GM23248 (cell line): ENCODE measurements at regions not wholly inside any gene's neighbourhood (a gene's known extent, or its start where the extent isn't known, plus 50 kb on each side); places are given as distances from the start of the nearest gene placed in this dataset.

Experiments used
- EZH2 ChIP-seq: fragments of 200-600 bp; sonication (generic); IDR thresholded peaks from 2 replicates; pipeline ENCODE4 v1.6.1; 2018; ENCODE audit warnings: antibody characterized with exemption, mild to moderate bottlenecking; ENCODE audit not compliant: insufficient read depth, poor library complexity, severe bottlenecking
- EZH2phosphoT487 ChIP-seq: fragments of 200-600 bp; sonication (generic); IDR thresholded peaks from 2 replicates; pipeline ENCODE4 v1.6.1; 2018; ENCODE audit warnings: antibody characterized with exemption, moderate library complexity, mild to moderate bottlenecking, low read depth; ENCODE audit not compliant: insufficient read depth

GRCh38 chr20:57883224-57883623, 173.4 kb upstream of the PMEPA1 start:
- TF ChIP-seq EZH2, result no peak
- TF ChIP-seq EZH2phosphoT487, result no peak
